ENCODE measurements at regions not wholly inside any gene's neighbourhood (a gene's known extent, or its start where the extent isn't known, plus 50 kb on each side); places are given as distances from the start of the nearest gene placed in this dataset.

- TF ChIP-seq TCF7L2 (IDR thresholded peaks at IDR 0.05; ENCODE audit: borderline replicate concordance, extremely low read depth, insufficient read depth, insufficient read length), result no peak
- no peak for TF ChIP-seq FOSL1 (IDR thresholded peaks at IDR 0.05; ENCODE audit: low read depth)
- no peak for TF ChIP-seq SP1 (IDR thresholded peaks at IDR 0.05; ENCODE audit: low read depth)
Observed at GRCh38 chr12:103205906-103206305, 248.4 kb downstream of the ASCL1 start.

Data from HCT116 (cell line).